Calu3 (cell line): ENCODE measurements at regions not wholly inside any gene's neighbourhood (a gene's known extent, or its start where the extent isn't known, plus 50 kb on each side); places are given as distances from the start of the nearest gene placed in this dataset.
"Not testable (repeated sequence)": the region's sequence is repeated elsewhere in the genome, so short reads cannot be mapped to it uniquely, and the experiment has no call there.

ENCODE experiments used
- BruUV-seq: library from RNA; stranded (reverse); fragments of 400-500 nt; replicated peaks from 2 replicates; lab custom pipeline; 2021; lab: Mats Ljungman, UMichigan
- CTCF ChIA-PET: fragments of 300-600 bp; sonication (Branson Sonifier 250); formaldehyde crosslinking; loops from one replicate; lab custom pipeline; 2022; ENCODE audit warnings: antibody characterized with exemption; lab: Charles Lee
- DNase-seq: peaks from one replicate; pipeline ENCODE4 v3.0.0; 2022
- H3K27ac Mint-ChIP-seq: one replicate; pipeline ENCODE4 v1.8.0; 2022; ENCODE audit warnings: mixed read lengths; ENCODE audit not compliant: unreplicated experiment
- H3K27me3 Mint-ChIP-seq: one replicate; pipeline ENCODE4 v1.8.0; 2022; ENCODE audit warnings: mixed read lengths; ENCODE audit not compliant: unreplicated experiment
- H3K36me3 Mint-ChIP-seq: one replicate; pipeline ENCODE4 v1.8.0; 2022; ENCODE audit warnings: mild to moderate bottlenecking, moderate library complexity, mixed read lengths; ENCODE audit not compliant: insufficient read depth, unreplicated experiment
- H3K4me1 Mint-ChIP-seq: one replicate; pipeline ENCODE4 v1.8.0; 2022; ENCODE audit warnings: mild to moderate bottlenecking, low read depth, mixed read lengths; ENCODE audit not compliant: unreplicated experiment
- H3K4me3 Mint-ChIP-seq: one replicate; pipeline ENCODE4 v1.8.0; 2022; ENCODE audit warnings: mild to moderate bottlenecking, low read depth, moderate library complexity, mixed read lengths; ENCODE audit not compliant: unreplicated experiment
- H3K9me3 Mint-ChIP-seq: one replicate; pipeline ENCODE4 v1.8.0; 2022; ENCODE audit warnings: low read depth, mixed read lengths; ENCODE audit not compliant: unreplicated experiment
- intact Hi-C: fragments of 100-400 bp; cut with micrococcal nuclease; formaldehyde crosslinking; loops from one replicate; pipeline ENCODE4 v1.10.0; 2022; ENCODE audit not compliant: unreplicated experiment
- TF ChIP-seq, protein P1 (sequence below): fragments of 200-600 bp; IDR thresholded peaks from one replicate; pipeline ENCODE4 v1.8.0; 2022; ENCODE audit warnings: antibody characterized with exemption; ENCODE audit not compliant: unreplicated experiment

GRCh38 chr14:85063747-85064146, 466.2 kb upstream of the FLRT2 start:
- Mint-ChIP-seq H3K27me3 (no peaks in the 10 kb centered on the region), H3K27ac (no peak overlapping the region), H3K4me1 (no peaks in the 10 kb centered on the region), H3K9me3 (peaks cover 6% of the 10 kb centered on the region), H3K4me3 (no peak overlapping the region), H3K36me3 (no peaks in the 10 kb centered on the region)
- TF ChIP-seq, protein P1, sequence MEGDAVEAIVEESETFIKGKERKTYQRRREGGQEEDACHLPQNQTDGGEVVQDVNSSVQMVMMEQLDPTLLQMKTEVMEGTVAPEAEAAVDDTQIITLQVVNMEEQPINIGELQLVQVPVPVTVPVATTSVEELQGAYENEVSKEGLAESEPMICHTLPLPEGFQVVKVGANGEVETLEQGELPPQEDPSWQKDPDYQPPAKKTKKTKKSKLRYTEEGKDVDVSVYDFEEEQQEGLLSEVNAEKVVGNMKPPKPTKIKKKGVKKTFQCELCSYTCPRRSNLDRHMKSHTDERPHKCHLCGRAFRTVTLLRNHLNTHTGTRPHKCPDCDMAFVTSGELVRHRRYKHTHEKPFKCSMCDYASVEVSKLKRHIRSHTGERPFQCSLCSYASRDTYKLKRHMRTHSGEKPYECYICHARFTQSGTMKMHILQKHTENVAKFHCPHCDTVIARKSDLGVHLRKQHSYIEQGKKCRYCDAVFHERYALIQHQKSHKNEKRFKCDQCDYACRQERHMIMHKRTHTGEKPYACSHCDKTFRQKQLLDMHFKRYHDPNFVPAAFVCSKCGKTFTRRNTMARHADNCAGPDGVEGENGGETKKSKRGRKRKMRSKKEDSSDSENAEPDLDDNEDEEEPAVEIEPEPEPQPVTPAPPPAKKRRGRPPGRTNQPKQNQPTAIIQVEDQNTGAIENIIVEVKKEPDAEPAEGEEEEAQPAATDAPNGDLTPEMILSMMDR, result no peak
- intact Hi-C loops, result no loop called here
- BruUV-seq, result no TSS peak
- CTCF ChIA-PET, result no interaction called here
- no peak for DNase-seq

DNA sequence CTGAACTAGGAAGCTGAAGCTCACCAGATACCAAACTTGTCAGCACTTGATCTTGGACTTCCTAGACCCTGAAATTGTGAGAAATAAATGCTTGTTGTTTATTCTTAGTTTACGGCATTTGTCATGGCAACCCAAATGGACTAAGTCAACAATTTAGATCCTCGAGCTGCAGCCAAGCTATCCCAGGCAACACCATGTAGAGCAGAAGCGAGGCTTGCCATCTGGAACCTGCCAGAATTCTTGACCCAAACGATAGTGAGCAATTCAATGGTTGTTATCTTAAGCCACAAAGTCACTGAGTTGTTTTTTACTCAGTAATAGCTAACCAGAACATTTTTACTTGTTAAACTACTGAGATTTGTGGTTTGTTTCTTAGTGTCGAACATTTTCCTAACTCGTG, 458.5 kb upstream of the FLRT2 start:
- H3K4me3 Mint-ChIP-seq, result no peak overlapping the region
- H3K27ac Mint-ChIP-seq, result no peak overlapping the region
- no peaks in the 10 kb centered on the region for H3K36me3 Mint-ChIP-seq
- DNase-seq, result no peak
- H3K4me1 Mint-ChIP-seq, result no peaks in the 10 kb centered on the region
- H3K9me3 Mint-ChIP-seq, result peaks cover 8% of the 10 kb centered on the region
- CTCF ChIA-PET, result no interaction called here
- no peaks in the 10 kb centered on the region for H3K27me3 Mint-ChIP-seq
- no TSS peak for BruUV-seq
- TF ChIP-seq, protein P1, result no peak
- intact Hi-C loops, result no loop called here

DNA sequence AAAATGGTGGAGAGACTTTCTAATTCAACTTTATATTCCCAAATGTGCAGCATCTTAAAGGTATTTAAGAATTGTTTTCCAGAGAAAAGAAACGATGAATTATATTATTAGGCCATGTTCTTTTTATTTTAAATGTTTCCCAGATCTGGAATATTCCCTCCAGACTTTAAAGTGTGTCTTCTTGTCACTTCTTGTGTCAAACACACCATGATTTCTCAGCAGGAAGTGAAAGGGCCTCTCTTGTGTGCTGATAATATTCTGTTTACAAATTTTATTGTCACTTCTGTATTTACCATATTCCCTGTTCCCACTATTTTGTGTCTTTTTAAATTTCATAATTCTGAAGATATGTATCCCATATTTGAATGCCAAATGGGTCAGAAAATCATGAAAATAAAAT, 455.0 kb upstream of the FLRT2 start:
- Mint-ChIP-seq H3K27me3 (no peaks in the 10 kb centered on the region), H3K4me1 (no peaks in the 10 kb centered on the region), H3K9me3 (peaks cover 4% of the 10 kb centered on the region), H3K36me3 (no peaks in the 10 kb centered on the region), H3K4me3 (no peak overlapping the region), H3K27ac (no peak overlapping the region)
- intact Hi-C loops, result no loop called here
- no TSS peak for BruUV-seq
- CTCF ChIA-PET, result no interaction called here
- no peak for DNase-seq
- TF ChIP-seq, protein P1, result no peak

DNA sequence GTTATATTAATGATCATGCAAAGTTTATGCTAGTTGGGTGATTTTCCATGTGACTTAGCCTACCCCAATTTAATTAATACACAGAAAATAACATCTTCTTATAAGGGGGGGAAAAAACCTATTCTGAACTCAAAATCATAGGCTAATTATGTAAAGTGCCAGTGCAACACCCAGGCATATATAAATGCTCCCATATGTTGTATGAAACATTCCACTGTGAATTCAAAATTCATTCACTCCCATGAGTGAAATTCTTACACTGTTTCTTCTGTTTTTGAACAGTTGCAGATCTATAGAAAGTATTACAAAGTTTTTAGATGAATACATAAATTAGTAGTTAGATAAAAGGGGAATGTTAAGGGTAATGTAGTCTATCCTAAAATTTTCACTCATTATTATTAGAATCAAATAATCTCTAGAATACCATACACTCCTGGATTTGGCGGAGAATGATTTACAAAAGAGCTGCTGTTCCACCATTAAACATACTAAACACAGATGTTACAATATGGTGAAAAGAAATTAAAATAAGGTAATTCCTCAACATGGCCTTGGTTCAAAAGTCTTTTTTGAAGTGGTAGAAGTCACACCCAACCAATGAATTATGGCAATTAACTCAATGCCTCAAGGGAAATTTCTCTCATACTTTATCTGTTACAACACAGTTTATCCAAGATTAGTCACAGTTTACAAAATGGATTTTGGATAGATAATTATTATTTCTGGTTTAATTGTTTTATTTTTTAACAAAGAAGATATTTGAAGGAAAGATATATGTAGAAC, 454.1 kb upstream of the FLRT2 start:
- no peak for DNase-seq
- Mint-ChIP-seq H3K36me3 (no peaks in the 10 kb centered on the region), H3K4me1 (no peaks in the 10 kb centered on the region), H3K27me3 (no peaks in the 10 kb centered on the region), H3K9me3 (peaks cover under 1% of the 10 kb centered on the region), H3K27ac (no peak overlapping the region), H3K4me3 (no peak overlapping the region)
- CTCF ChIA-PET, result no interaction called here
- BruUV-seq, result no TSS peak
- TF ChIP-seq, protein P1, result no peak
- intact Hi-C loops, result no loop called here

GRCh38 chr14:85077716-85078115, 452.2 kb upstream of the FLRT2 start:
- BruUV-seq, H3K36me3 Mint-ChIP-seq, DNase-seq, intact Hi-C loops, H3K27me3 Mint-ChIP-seq, H3K27ac Mint-ChIP-seq, H3K4me3 Mint-ChIP-seq, H3K9me3 Mint-ChIP-seq, CTCF ChIA-PET, H3K4me1 Mint-ChIP-seq: not testable (repeated sequence)
